Left colon (tissue), 2 donors: ENCODE measurements at regions not wholly inside any gene's neighbourhood (a gene's known extent, or its start where the extent isn't known, plus 50 kb on each side); places are given as distances from the start of the nearest gene placed in this dataset.
"Not testable (repeated sequence)": the region's sequence is repeated elsewhere in the genome, so short reads cannot be mapped to it uniquely, and the experiment has no call there.

ENCODE experiments used
- ATAC-seq: fragments of 200-7000 bp; cut with Tn5 transposase; one replicate; pipeline ENCODE4 v1.9.1; 2020; ENCODE audit warnings: mild to moderate bottlenecking, moderate library complexity
- DNase-seq, 2 donors: peaks; one replicate each; pipeline ENCODE4 v3.0.0-alpha.2; 2020
- intact Hi-C, 2 donors: fragments of 100-400 bp; cut with DNase I in 1 of 2; cut with micrococcal nuclease in 1 of 2; formaldehyde crosslinking; loops; one replicate each; pipeline versions ENCODE4 v1.11.2 to v1.14.0; 2022; cut with DNase I, micrococcal nuclease
- donor health status: DM: no; HTN: no; CAD: no.
- donor health status: DM: yes; HTN: yes; CAD: no.

DNA sequence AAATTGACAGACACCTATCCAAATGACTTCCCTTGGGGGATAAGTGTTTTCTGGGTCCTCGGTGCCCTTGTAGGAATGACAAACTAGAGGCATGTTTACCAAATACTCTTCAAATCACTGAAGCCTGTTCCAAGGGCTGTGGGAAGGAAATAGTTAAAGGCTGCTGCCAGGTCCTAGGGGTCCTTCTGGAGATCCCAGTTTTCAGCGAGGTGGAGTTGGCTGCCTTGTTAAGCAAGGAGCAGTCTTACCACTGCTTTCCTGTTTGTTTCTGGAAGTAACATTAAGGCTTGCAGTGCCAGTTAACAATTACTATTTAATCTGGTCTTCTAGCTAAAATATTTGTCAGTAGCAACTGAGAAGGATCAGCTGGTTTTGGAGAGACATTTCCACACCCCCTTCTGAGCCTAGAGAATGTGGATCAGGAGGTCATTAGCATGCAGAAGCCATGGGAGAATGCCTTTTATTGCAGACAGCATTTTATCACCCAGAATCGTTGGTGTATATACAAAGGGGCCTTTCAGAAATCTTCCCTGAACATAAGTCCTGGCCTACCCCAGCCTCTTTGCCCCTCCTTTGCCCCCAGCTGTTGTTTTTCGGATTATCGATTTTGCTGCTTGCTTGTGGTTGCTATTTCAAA is 238.8 kb downstream of the DMAC1 start:
- DNase-seq (no peak), ATAC-seq (no peak)
- intact Hi-C loops, result no loop called here

DNA sequence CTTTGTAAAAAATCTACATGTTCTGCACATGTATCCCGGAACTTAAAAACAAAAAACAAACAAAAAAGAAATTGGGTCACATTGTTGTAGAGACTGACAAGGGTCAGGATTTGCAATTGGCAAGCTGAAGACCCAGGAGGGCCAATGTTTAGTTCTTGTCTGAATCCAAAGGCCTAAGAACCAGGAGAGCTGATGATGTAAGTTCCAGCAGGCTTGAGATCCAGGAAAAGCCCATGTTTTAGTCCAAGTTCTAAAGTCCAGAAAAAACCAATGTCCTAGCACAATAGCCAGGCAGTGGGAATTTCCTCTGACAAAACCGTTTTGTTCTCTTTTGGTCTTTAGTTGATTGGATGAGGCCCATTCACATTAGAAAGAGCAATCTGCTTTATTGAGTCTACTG is 244.9 kb downstream of the DMAC1 start:
- DNase-seq (no peak), ATAC-seq (no peak)
- intact Hi-C loops, result no loop called here

DNA sequence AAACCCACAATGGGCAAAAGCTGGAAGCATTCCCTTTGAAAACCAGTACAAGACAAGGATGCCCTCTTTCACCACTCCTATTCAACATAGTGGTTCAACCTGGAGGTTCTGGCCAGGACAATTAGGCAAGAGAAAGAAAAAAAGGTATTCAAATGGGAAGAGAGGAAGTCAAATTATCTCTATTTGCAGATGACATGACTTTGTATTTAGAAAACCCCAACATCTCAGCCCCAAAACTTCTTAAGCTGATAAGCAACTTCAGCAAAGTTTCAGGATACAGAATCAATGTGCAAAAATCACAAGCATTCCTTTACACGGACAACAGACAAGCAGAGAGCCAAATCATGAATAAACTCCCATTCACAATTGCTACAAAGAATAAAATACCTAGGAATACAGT is 246.9 kb downstream of the DMAC1 start:
- ATAC-seq, intact Hi-C loops, DNase-seq: not testable (repeated sequence)

DNA sequence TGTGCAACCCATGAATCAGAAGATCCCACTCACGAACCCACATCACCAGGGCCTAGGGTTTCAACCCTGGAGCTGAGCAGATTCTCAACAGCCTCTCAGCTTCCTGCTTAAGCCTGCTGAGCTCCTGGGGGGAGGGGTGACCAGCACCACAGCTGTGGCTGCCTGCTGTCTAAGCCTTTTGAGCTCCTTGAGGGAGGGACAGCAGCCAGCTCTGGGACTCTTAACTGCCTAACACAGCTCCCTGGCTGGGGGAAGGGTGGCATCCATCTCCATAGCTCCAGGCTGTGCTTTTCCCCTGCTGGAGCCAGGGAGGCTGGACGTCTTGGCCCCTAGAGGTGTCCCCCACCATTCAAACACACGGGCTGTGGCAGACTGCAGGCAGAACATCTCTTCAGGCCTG is 250.3 kb downstream of the DMAC1 start:
- DNase-seq (peak; percentile 16 to 31), ATAC-seq (no peak)
- intact Hi-C loops, result no loop called here

DNA sequence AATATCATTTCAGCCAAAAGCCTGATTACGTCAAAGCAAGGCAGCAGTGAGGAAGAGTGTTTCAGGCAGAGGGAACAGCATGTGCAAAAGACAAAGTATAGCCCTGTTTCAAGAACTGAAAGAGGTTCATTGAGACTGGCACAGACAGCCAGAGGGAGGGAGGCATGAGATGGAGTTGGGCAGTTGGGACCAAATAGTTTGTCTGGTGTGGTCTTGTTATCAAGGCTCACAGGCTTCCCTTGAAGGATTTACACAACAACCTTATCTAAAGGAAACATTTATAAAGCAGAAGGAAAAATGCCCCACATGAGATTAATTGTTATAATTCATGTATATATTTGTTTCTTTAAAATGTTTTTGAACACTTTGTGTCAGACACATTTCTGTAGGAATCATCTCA is 253.3 kb downstream of the DMAC1 start:
- DNase-seq (no peak), ATAC-seq (no peak)
- intact Hi-C loops, result no loop called here

DNA sequence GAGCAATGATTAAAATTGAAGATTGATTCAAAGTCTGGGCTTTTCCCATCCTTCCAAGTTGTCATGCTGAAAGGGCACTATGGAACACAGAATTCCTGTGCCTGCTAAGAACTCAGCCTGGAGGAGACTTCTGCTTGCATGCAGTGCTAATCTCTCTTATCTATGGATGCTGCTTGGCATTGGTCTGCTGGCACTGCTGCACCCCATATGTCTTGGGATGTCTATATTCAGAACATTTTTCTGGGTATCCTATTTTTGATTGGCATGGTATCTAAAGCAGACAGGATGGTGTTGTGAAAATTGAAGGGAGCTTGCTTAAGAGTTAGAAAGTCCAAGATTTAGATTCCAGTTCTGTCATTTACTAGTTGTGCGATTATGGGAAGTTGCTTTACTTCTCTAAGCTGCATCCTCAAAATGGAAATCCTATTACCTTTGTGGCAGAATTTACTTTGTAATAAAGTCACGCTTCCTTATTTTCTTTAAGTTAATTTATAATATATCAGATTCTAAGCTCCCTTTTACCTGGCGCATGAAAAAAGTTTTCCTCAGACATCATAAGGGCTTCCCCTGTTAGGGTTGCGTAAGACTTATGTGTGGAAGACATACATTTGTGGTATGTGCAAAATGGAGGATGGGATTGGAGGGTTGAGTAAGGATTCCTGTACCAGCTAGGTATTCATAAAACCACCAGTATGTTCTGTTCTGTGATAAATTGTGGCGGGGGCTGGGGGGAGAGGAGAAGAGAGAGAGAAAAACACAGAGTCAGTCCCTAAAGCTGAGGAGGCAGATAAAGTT is 254.0 kb downstream of the DMAC1 start:
- ATAC-seq (no peak), DNase-seq (no peak)
- intact Hi-C loops, result no loop called here

DNA sequence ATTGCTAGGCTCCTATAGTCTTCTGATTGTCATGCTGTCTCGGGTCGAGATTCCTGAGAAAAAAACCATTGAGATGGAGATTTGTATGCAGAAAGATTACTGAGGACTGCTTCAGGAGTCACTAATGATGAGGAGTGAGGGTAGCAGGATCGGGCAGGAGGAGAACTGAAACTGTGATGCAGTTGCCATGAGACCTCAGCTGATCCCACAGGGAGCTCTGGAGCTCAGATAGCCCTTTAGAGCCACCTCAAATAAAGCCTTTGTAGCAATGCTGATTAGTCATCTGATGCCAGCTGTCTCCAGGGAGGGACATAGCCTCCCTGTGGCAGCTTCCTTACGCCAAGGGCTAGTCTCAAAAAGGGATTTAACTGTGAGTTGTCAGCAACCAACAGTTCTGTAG is 256.9 kb downstream of the DMAC1 start:
- intact Hi-C loops, result no loop called here
- ATAC-seq (no peak), DNase-seq (no peak)

DNA sequence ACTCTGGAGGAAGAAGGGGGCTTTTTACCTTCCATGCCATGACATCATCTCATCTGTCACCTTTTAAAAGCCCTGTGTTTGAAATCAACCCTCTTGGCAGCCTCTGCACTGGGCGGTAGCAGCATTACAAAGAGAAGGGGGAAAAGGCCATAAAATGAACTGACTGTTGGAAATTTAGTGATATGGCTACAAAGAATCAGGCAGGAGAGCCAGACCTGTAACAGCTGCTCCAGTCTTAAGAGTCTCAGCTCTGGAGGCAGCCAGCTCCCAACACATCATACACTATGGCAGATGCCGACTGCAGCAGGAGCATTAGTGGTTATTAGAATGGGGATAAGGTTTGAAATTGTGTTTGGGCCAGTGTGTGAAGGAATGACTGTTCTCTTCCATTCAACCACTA is 257.5 kb downstream of the DMAC1 start:
- DNase-seq (no peak), ATAC-seq (peak; percentile 18)
- intact Hi-C loops, result no loop called here

DNA sequence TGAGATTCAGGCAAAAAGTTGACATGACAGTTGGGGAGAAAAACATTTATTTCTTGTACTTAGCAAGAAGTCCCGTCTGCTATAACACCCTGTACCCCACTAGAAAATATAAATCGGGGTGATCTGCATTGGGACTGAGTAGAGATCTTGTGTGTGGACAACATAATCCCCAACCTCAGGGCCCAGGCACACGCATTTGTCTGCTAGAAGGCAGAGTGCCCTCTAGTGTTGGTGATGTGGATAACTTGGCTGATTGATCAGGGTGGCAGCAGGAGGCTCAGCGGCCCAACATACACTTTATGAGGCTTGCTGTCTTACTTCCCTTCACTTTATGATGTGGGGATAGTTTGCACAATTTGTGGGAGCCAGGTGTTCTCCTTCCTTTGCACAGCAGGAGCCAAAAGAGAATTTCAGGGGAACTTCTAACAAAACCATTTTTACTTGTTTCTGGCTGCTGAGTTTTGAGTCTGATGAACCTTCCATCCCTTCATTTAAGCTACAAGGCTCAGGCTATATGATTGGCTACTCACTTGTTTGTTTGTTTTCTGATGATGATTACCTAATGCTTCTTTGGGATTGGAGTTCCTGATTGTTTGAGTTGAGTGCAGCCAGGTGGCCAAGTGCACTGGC is 263.2 kb downstream of the DMAC1 start:
- DNase-seq, result peak; percentile 35 to 62
- intact Hi-C loops, result no loop called here

DNA sequence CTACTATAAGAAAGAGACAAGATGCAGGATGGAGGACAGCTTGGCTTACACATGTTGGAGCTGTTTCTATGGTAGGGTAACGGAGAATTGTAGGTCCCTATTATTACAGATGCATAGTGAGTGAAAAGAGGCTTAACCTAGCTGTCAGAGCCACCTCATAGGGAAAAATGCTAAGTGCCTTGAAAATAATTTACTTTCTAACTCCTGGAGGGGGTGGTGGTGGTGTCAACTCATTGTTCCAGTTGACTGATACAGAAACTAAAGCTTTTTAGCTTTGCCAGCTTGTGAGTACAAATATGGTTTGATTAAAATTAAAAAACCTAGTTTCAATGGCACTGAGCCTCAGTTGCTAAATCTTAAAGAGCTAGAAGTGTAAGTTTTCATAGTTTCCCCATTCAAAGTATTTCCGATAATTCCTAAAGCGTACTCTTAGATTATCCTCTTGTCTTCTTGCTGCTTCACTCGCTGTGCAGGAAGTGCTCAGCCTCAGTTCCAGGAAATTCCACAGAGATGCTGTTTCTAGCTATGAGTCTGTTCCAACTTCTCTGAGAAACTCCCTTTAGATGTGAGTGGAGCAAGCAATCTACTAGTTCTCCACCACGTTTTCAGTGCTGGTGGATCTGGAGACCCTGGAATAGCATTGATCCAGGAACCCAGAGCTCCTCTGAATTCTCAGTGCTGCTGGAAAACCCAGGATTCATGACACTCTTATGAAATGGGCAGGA is 265.2 kb downstream of the DMAC1 start:
- no peak for ATAC-seq
- no peak for DNase-seq
- intact Hi-C loops, result no loop called here

More for the DNA sequence above, 263.2 kb downstream of the DMAC1 start:
- peak; percentile 95 for ATAC-seq

DNA sequence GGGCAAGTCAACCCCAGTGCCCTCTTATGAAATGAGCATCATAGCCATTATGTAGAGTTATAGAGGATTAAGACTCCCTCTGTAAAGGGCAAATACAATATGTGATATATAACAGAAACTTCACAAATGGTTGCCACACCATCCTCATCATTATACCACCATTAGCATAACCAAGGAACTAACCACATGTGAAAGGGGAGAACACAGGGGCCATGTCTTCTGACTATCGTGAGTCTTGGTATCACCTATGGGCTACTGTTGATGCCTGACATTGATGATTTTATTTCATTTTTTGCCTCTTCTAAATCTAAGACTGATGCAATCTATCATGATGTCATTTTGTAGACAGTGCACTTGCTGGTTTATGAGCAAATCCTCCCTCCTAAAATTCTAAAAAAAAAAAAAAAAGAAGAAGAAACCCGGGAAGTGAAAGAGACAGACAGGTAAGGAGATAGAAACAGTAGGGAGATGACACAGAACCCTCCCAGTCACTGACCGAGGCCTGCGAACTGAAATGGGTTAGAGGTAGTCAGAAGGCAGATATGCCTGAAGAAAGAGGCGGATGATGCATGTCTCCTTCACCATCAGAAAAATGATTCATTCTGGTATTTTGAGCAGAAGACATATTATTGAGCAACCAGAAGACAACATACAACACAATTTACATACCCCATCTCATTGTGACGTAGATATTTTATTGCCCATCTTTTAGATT is 266.0 kb downstream of the DMAC1 start:
- intact Hi-C loops, result no loop called here
- no peak for ATAC-seq

DNA sequence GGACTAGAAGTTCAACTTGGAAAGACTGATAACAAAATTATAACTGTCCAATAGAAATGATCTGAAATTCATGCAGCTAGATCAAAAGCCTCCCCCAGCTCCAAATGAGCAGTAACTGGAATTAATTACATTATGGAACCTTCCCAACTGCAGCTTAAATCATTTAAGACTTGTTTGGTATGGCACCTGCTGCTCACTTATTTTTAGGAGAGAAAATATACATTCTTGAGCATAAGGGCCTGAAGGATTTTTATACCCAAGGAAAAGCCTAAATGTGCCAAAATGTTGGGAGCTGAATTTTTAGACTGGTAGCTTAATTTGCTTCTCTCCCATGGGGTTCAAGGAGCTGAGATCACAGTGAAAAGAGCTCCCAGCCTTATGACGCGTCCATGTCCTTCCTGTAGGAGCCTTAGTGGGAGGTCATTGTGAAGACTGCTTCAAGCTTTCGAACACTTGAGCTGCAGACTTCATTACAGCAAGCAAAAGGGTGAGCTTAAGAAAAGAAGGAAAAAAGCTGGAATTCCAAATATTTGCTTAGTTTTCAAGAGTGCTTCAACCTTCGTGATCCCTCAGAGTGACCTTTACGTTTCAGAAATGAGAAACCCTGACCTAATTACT is 276.0 kb downstream of the DMAC1 start:
- DNase-seq (no peak), ATAC-seq (no peak)
- intact Hi-C loops, result no loop called here

More for the DNA sequence above, 266.0 kb downstream of the DMAC1 start:
- no peak for DNase-seq

DNA sequence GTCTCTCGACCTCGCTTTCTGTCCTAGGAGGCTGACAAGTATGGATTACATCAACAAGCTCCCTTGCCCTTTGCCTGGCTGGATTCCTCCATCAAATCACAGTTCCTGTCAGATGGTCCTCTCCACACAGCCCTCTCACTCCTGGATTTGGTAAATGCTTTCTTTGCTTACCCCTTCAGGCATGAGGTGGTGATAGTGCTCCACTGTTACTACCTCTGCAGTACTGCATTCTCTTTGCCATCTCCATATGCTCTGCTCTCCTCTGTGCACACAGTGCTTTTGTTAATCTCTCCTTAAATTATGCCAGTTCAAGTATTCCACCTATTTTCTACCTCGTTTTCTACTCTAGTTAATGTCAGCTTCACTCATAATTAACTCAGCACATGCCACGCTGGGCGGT is 279.2 kb downstream of the DMAC1 start:
- no peak for ATAC-seq
- DNase-seq, result no peak
- intact Hi-C loops, result no loop called here

DNA sequence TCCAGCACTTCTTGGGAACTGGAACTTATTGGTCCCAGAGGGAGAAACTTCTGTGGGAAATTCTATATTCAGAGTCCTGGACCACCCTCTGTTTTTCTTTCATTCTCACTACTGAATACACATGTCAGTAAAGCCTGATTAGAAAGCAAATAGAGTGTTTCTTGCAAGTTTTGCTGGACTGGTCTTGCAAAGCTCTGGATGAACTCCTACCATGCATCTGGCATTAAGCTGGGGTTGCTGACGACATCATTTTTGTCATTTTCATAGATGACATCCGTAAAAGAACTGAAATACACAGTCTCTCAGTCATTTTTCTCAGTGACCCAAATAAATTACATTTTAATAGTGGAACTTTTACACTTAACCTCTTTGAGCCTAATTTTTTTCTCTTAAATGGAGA is 283.2 kb downstream of the DMAC1 start:
- intact Hi-C loops, result no loop called here
- ATAC-seq, result no peak

DNA sequence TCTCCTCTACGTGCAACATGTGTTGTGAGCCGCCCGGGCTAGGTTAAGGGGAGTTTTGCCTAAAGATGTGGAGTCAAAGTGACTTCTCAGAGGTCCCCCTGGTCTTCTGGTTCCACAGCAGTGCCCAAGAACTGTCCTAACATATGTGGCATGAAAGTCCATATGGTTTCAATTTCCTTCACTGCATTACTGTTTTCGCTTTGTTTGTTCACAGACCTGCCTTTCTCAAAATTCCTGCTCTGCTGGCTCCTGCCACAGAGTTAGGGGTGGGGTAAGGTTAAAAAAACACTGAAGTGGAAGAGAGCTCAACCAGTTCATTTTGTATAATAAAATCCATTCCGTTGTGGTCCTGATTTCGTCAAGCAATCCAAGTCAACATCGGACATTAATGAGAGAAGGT is 289.4 kb downstream of the DMAC1 start:
- no peak for DNase-seq
- intact Hi-C loops, result no loop called here
- peak; percentile 33 for ATAC-seq

More for the DNA sequence above, 283.2 kb downstream of the DMAC1 start:
- DNase-seq, result no peak

DNA sequence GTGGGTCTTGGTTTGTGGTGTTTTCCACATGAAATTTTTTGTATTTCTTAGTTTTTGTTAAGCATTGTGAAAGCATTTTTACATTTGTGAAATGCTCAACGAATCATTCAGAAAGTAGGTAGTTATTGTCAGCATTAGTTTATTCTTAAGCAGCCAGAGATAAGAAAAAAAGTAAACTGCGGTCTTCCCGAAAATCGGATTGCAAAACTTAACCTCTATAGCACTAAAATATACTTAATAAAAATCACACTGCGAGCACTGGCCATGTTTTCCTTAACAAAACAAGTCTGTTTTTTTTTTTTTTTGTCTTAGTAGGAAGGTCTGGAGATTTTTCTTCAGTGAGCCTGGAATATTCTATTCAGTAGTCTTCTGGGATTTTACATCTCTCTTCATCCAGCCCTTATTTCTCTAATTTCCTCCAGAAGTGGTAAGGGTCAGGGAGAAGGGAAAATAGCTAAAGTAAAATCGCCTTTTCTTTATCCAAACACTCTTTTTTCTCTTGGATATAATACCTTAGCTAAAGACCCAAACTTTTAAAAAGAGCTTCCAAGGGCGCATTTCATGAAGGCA is 289.9 kb downstream of the DMAC1 start:
- ATAC-seq, result no peak
- no peak for DNase-seq
- intact Hi-C loops, result no loop called here

DNA sequence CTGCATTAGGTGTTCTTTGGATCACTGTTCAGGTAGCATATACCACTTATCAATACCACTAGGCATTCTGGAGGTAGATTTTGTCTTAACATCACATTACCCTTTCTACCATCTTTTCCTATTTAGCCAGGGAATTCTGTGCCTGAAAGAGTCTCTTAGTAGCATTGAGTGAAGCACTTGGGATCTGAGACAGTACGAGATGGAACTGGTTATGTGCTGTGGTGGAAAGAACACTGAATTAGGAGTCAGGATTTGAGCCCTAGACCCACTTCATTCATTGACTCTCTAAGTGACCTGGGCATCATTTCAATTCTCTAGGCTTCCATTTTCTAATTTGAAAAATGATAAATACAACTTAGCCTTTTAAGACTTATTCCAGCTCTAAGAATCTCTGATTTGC is 291.1 kb downstream of the DMAC1 start:
- intact Hi-C loops, result no loop called here
- DNase-seq (no peak), ATAC-seq (no peak)

DNA sequence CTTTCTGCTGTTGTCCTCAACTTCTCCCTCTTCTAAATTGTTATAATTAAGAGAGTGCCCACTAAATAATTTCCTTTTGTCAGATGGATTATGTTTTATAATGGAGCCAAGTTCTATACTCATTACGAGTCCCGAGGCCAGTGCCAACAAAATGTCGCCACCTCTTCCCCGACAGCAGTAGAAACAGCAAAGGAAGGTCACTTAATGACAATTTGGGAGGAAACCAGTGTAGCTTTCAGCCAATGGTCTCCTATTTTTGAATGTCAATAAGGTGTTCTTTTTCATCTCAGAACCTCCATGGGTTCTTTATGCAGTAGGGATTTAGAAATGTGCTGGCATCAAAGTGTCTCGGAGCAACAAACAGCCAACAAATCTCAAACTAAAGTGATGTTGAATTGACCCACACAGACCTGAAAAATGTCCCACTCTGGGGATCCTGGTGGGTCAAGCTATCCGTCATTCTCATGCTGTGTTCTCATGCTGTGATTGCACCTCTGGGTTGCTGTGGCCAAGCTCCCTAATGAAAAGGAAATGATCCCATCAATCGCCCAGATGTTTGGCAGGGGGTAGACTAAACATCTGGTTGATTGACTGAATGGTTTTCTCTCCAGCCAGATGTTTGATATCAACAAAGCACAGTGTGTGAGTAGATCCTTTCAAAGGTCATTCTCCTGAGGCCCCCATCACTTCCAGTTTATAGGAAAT is 291.9 kb downstream of the DMAC1 start:
- DNase-seq (no peak), ATAC-seq (no peak)
- intact Hi-C loops, result no loop called here
